ENCODE measurements at regions not wholly inside any gene's neighbourhood (a gene's known extent, or its start where the extent isn't known, plus 50 kb on each side); places are given as distances from the start of the nearest gene placed in this dataset.

- H3F3A ChIP-seq (ENCODE audit: insufficient read depth, low read length), result no peaks in the 10 kb centered on the region; the same call in 1 of the 2 replicates
- no peak overlapping the region for H3K4me2 ChIP-seq (ENCODE audit: low read length)
- H3K4me1 ChIP-seq (ENCODE audit: insufficient read depth, low read length, severe bottlenecking), result no peaks in the 10 kb centered on the region
- no peaks in the 10 kb centered on the region for H3K9me2 ChIP-seq (ENCODE audit: low read depth, low read length)
- H2AFZ ChIP-seq (ENCODE audit: low read length), result no peak overlapping the region
- H3K4me3 ChIP-seq (ENCODE audit: low read depth, low read length, poor library complexity, severe bottlenecking), result no peak overlapping the region
- no peaks in the 10 kb centered on the region for H3K9me3 ChIP-seq (ENCODE audit: low read length)
- H3K9ac ChIP-seq (ENCODE audit: low read length), result no peak overlapping the region
- no peak overlapping the region for H3K27ac ChIP-seq (ENCODE audit: low read depth, low read length, poor library complexity, severe bottlenecking)
- H3K27me3 ChIP-seq (ENCODE audit: insufficient read depth, low read length), result no peaks in the 10 kb centered on the region
- TF ChIP-seq EZH2 (IDR thresholded peaks at IDR 0.05; ENCODE audit: borderline replicate concordance, low read length) (no peak), CTCF (IDR thresholded peaks at IDR 0.05; ENCODE audit: low read length) (no peak)
- no peaks in the 10 kb centered on the region for H3K36me3 ChIP-seq (ENCODE audit: insufficient read depth, low read length)
- no peaks in the 10 kb centered on the region for H3K79me2 ChIP-seq (ENCODE audit: insufficient read depth, low read length)
- no peaks in the 10 kb centered on the region for H4K20me1 ChIP-seq (ENCODE audit: insufficient read depth, low read length)
Measured at GRCh38 chr3:88807491-88808105, 299.8 kb upstream of the EPHA3 start.

- H3F3A ChIP-seq (ENCODE audit: insufficient read depth, low read length), result no peaks in the 10 kb centered on the region; the same call in 1 of the 2 replicates
- no peak overlapping the region for H3K27ac ChIP-seq (ENCODE audit: low read depth, low read length, poor library complexity, severe bottlenecking)
Measured at GRCh38 chr3:88809993-88810392, 297.4 kb upstream of the EPHA3 start.

GRCh38 chr3:88810455-88810854, 297.0 kb upstream of the EPHA3 start:
- no peak for TF ChIP-seq EZH2 (IDR thresholded peaks at IDR 0.05; ENCODE audit: borderline replicate concordance, low read length)
- TF ChIP-seq CTCF (IDR thresholded peaks at IDR 0.05; ENCODE audit: low read length), result no peak
- no peaks in the 10 kb centered on the region for H3K79me2 ChIP-seq (ENCODE audit: insufficient read depth, low read length)
- no peaks in the 10 kb centered on the region; the same call in 1 of the 2 replicates for H3F3A ChIP-seq (ENCODE audit: insufficient read depth, low read length)
- no peak overlapping the region for H2AFZ ChIP-seq (ENCODE audit: low read length)
- H3K4me1 ChIP-seq (ENCODE audit: insufficient read depth, low read length, severe bottlenecking), result no peaks in the 10 kb centered on the region
- no peaks in the 10 kb centered on the region for H4K20me1 ChIP-seq (ENCODE audit: insufficient read depth, low read length)
- no peaks in the 10 kb centered on the region for H3K27me3 ChIP-seq (ENCODE audit: insufficient read depth, low read length)
- no peaks in the 10 kb centered on the region for H3K36me3 ChIP-seq (ENCODE audit: insufficient read depth, low read length)
- no peak overlapping the region for H3K27ac ChIP-seq (ENCODE audit: low read depth, low read length, poor library complexity, severe bottlenecking)
- H3K9me3 ChIP-seq (ENCODE audit: low read length), result no peaks in the 10 kb centered on the region
- H3K4me3 ChIP-seq (ENCODE audit: low read depth, low read length, poor library complexity, severe bottlenecking), result no peak overlapping the region
- no peak overlapping the region for H3K4me2 ChIP-seq (ENCODE audit: low read length)
- no peaks in the 10 kb centered on the region for H3K9me2 ChIP-seq (ENCODE audit: low read depth, low read length)
- H3K9ac ChIP-seq (ENCODE audit: low read length), result no peak overlapping the region

More at GRCh38 chr3:88809993-88810392, 297.4 kb upstream of the EPHA3 start:
- H3K36me3 ChIP-seq (ENCODE audit: insufficient read depth, low read length), result no peaks in the 10 kb centered on the region
- no peaks in the 10 kb centered on the region for H4K20me1 ChIP-seq (ENCODE audit: insufficient read depth, low read length)
- no peak overlapping the region for H2AFZ ChIP-seq (ENCODE audit: low read length)
- TF ChIP-seq EZH2 (IDR thresholded peaks at IDR 0.05; ENCODE audit: borderline replicate concordance, low read length) (no peak), CTCF (IDR thresholded peaks at IDR 0.05; ENCODE audit: low read length) (no peak)
- no peak overlapping the region for H3K9ac ChIP-seq (ENCODE audit: low read length)
- H3K4me2 ChIP-seq (ENCODE audit: low read length), result no peak overlapping the region
- no peaks in the 10 kb centered on the region for H3K79me2 ChIP-seq (ENCODE audit: insufficient read depth, low read length)
- no peaks in the 10 kb centered on the region for H3K4me1 ChIP-seq (ENCODE audit: insufficient read depth, low read length, severe bottlenecking)
- no peaks in the 10 kb centered on the region for H3K9me3 ChIP-seq (ENCODE audit: low read length)
- no peaks in the 10 kb centered on the region for H3K9me2 ChIP-seq (ENCODE audit: low read depth, low read length)
- no peak overlapping the region for H3K4me3 ChIP-seq (ENCODE audit: low read depth, low read length, poor library complexity, severe bottlenecking)
- no peaks in the 10 kb centered on the region for H3K27me3 ChIP-seq (ENCODE audit: insufficient read depth, low read length)

Measured in OCI-LY1 (cell line).